ENCODE measurements at regions not wholly inside any gene's neighbourhood (a gene's known extent, or its start where the extent isn't known, plus 50 kb on each side); places are given as distances from the start of the nearest gene placed in this dataset.

DNA sequence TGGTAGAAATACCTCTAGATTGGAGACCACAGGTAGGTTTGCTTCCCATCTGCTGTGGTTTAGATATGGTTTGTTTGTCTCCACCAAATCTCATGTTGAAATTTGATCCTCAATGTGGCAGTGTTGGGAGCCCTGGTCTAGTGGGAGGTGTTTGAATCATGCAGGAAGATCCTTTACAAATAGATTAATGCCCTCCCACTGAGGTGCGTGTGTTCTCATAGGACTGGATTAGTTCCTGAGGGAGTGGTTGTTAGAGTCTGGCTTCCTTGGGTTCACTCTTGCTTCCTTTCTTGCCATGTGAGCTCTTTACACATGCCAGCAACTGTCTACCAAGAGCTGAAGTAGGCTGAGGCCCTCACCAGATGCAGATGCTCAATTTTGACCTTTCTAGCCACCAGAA is 391.1 kb upstream of the GRIA1 start:
- Histone ChIP-seq H3K36me3 (ENCODE audit: control insufficient read depth, insufficient read depth, low read length) (no peaks in the 10 kb centered on the region), H3K4me1 (ENCODE audit: control insufficient read depth, insufficient read depth, low read length, poor library complexity, severe bottlenecking) (no peaks in the 10 kb centered on the region), H3K27ac (ENCODE audit: low read depth, low read length, severe bottlenecking) (no peak overlapping the region), H3K9me3 (ENCODE audit: control insufficient read depth, low read length) (no peaks in the 10 kb centered on the region), H3K4me3 (ENCODE audit: extremely low read depth, insufficient read depth, low read length, poor library complexity, severe bottlenecking) (no peak overlapping the region)
- WGBS, 2 experiments (ENCODE audit: insufficient coverage in 2 of 2) = no CpG with 5 or more reads among the region's 1 CpG

DNA sequence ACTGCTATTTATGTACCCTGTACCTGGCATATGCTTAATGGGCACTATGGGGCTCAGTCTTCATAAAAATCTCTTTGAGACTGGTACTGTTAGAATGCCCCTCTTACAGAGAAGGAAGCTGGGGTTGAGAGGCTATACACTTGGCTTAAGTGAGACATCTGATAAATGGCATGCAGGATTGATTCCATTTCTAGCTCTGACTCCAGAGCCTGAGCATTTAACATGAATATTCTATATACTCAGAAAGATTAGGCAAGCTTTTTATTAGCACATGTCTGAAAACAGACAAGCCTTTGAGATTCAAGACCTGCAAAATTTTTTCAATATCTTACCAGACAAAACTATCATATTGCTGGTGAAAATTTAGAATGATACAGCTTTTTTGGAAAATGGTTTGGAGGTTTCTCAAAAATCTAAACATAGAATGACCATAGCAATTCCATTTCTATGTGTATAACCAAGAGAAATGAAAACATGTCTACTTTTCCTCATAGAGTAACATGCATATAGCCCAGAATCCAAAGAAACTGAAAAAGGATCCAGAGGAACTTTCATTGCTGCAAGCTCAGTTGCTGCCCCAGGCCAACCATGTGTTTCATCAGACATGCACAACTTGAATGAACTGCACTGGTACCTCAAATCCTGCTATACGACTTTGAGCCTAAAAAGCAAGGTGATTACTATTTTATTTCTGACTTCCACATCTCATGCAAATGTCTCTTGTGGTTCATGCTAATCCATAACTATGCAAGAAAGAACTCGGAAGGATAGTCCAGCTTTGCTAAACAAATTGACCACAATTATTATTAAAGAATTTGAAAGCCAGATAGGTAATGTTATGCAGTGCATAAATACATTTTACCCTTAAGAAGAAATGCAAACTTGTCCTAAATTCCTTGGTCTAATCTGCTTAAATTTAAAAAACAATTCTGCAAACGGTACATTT is 389.0 kb upstream of the GRIA1 start:
- H3K36me3 ChIP-seq (ENCODE audit: control insufficient read depth, insufficient read depth, low read length) = no peaks in the 10 kb centered on the region
- WGBS, 2 experiments (ENCODE audit: insufficient coverage in 2 of 2) = 57 to 83% methylated on average over 1 of the region's 3 CpGs
- no peak overlapping the region for H3K27ac ChIP-seq (ENCODE audit: low read depth, low read length, severe bottlenecking)
- no peaks in the 10 kb centered on the region for H3K4me1 ChIP-seq (ENCODE audit: control insufficient read depth, insufficient read depth, low read length, poor library complexity, severe bottlenecking)
- no peak overlapping the region for H3K4me3 ChIP-seq (ENCODE audit: extremely low read depth, insufficient read depth, low read length, poor library complexity, severe bottlenecking)
- no peaks in the 10 kb centered on the region for H3K9me3 ChIP-seq (ENCODE audit: control insufficient read depth, low read length)

DNA sequence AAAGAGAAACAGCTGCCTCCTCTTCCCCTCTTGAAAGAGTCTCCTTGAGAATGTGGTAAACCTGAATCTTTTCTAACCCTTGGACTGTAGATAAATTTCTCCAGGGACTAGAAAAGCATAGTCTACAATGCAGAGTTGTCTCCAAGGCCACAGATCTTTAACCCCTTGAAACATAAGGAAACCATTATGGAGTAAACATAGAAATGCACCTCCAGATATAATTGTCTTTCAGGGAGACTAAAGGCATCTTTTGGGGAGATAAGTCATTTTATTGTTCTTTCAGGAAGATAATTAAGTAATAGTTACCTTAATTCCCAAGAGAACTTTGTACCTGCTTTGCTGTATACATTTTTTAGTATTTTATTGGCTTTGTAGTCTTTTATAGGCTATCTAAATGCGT is 373.6 kb upstream of the GRIA1 start:
- no peak overlapping the region for H3K4me3 ChIP-seq (ENCODE audit: extremely low read depth, insufficient read depth, low read length, poor library complexity, severe bottlenecking)
- H3K9me3 ChIP-seq (ENCODE audit: control insufficient read depth, low read length) = no peaks in the 10 kb centered on the region
- WGBS, 2 experiments (ENCODE audit: insufficient coverage in 2 of 2) = no CpG with 5 or more reads among the region's 1 CpG
- H3K27ac ChIP-seq (ENCODE audit: low read depth, low read length, severe bottlenecking) = no peak overlapping the region
- H3K4me1 ChIP-seq (ENCODE audit: control insufficient read depth, insufficient read depth, low read length, poor library complexity, severe bottlenecking) = no peaks in the 10 kb centered on the region
- no peaks in the 10 kb centered on the region for H3K36me3 ChIP-seq (ENCODE audit: control insufficient read depth, insufficient read depth, low read length)

DNA sequence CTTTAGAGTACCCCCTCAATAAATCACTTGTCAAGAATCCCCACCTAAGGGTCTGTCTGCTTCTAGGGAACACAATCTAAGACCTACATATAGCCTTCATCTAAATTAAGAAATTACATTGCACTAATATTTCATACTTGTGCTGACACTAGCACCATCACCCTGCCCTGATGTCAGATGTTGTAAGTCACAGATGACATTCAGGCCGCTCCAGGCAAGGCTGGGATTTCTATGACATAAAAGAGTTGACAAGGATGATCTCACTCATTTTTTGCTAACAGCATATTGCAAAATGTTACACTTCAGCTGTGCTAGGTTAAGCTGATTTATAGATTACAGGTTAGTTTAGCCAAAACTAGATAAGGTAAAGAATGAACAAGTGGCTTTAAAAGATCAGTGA is 372.5 kb upstream of the GRIA1 start:
- WGBS, 2 experiments (ENCODE audit: insufficient coverage in 2 of 2) = 80% methylated on average over 1 of the region's 1 CpG; no CpG with 5 or more reads in 1 of the 2 experiments
- Histone ChIP-seq H3K36me3 (ENCODE audit: control insufficient read depth, insufficient read depth, low read length) (no peaks in the 10 kb centered on the region), H3K4me1 (ENCODE audit: control insufficient read depth, insufficient read depth, low read length, poor library complexity, severe bottlenecking) (no peaks in the 10 kb centered on the region), H3K27ac (ENCODE audit: low read depth, low read length, severe bottlenecking) (no peak overlapping the region), H3K4me3 (ENCODE audit: extremely low read depth, insufficient read depth, low read length, poor library complexity, severe bottlenecking) (no peak overlapping the region), H3K9me3 (ENCODE audit: control insufficient read depth, low read length) (no peaks in the 10 kb centered on the region)

DNA sequence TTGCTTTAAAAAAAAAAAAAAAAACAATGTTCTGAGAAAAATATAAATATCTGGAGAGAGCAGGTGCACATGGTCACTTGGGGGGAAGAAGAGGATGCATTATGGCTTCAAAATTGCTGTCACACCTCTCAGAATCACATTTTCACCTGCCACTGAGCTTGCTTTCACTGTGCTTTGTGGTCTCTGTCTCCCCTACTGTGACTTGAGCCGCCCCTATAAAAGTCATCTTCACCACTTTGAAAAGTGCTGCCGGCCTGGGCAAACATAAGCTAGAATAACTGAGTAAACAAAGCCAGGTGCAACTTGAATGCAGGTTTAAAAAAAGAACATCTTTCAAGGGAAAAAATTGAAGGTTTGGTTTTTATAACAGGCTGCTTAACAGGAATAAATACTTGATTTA is 368.1 kb upstream of the GRIA1 start:
- 0% methylated on average over 2 of the region's 2 CpGs; no CpG with 5 or more reads in 1 of the 2 experiments for WGBS, 2 experiments (ENCODE audit: insufficient coverage in 2 of 2)

DNA sequence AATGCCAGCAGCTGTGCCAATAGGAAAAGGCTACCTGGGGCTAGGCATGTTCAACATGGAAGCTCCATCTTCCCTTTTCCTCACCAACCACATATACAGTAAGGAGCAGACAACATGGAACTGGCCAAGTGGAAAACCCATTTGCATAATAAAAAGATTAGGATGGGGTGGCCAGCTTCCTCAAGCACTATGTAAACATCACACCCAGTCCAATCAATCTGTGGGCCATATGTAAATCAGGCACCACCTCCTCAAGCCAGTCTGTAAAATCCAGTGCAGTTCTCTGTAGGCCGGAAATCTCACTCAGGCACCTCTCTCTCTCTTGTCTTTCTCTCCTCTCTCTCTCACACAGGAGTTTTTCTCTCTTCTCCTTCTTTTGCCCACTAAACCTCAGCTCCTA is 360.2 kb upstream of the GRIA1 start:
- H3K36me3 ChIP-seq (ENCODE audit: control insufficient read depth, insufficient read depth, low read length) = no peaks in the 10 kb centered on the region
- no peaks in the 10 kb centered on the region for H3K9me3 ChIP-seq (ENCODE audit: control insufficient read depth, low read length)
- H3K27ac ChIP-seq (ENCODE audit: low read depth, low read length, severe bottlenecking) = no peak overlapping the region
- H3K4me3 ChIP-seq (ENCODE audit: extremely low read depth, insufficient read depth, low read length, poor library complexity, severe bottlenecking) = no peak overlapping the region
- H3K4me1 ChIP-seq (ENCODE audit: control insufficient read depth, insufficient read depth, low read length, poor library complexity, severe bottlenecking) = peaks cover 16% of the 10 kb centered on the region
- 86 to 100% methylated on average over 1 of the region's 1 CpG for WGBS, 2 experiments (ENCODE audit: insufficient coverage in 2 of 2)

More for the DNA sequence above, 368.1 kb upstream of the GRIA1 start:
- no peaks in the 10 kb centered on the region for H3K36me3 ChIP-seq (ENCODE audit: control insufficient read depth, insufficient read depth, low read length)
- H3K9me3 ChIP-seq (ENCODE audit: control insufficient read depth, low read length) = no peaks in the 10 kb centered on the region
- H3K4me3 ChIP-seq (ENCODE audit: extremely low read depth, insufficient read depth, low read length, poor library complexity, severe bottlenecking) = no peak overlapping the region
- no peaks in the 10 kb centered on the region for H3K4me1 ChIP-seq (ENCODE audit: control insufficient read depth, insufficient read depth, low read length, poor library complexity, severe bottlenecking)
- no peak overlapping the region for H3K27ac ChIP-seq (ENCODE audit: low read depth, low read length, severe bottlenecking)

DNA sequence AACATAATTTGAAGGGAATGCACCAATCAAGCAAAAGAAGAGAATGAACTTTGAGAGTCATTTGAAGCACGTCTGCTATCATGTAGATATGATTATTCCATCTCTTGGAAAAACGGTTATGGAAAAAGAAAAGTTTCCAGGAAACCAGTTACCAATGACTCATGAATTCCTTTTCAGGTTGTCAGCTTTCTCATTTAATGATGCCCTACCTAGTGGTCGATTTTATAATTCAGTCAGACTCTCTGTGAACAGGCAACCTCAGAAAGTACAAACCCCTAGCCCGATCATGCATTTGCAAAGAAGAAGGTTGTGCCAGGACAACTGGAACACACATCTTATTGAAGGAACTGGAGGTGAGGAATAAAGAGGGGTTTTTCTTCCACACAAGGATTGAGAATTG is 355.1 kb upstream of the GRIA1 start:
- H3K4me1 ChIP-seq (ENCODE audit: control insufficient read depth, insufficient read depth, low read length, poor library complexity, severe bottlenecking) = peaks cover 20% of the 10 kb centered on the region

DNA sequence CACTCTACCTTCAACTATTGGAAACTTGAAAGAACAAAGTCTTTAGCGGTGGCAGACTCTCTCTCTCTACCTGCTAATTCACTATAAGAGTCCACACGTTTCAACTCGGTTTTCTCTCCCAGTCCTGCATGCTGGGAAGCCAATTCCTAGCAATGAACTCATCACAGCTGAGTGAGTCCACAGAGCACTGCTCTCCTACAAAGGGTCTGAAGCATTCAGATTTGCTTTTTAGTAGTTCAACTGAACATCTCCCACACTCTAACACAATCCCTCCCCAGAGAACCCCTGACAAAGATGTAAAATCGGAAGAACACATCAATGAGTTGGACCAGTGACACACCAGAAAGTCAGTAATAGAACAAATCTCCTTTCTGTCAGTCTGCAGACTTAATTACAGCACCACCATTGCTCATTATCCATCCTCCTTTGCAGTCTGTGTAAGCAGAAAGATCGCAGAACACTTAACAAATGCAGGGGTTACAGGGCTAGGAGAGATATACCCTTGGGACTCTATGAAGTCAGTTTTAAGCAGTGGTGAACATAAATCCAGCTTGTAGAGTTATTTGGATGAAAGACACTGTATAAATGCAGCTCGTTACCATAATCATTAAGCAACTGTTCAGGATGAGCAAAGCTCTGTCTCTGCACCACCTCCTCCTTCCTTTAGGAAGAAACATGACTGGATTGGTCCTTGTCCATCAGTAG is 353.4 kb upstream of the GRIA1 start:
- Histone ChIP-seq H3K4me3 (ENCODE audit: extremely low read depth, insufficient read depth, low read length, poor library complexity, severe bottlenecking) (no peak overlapping the region), H3K27ac (ENCODE audit: low read depth, low read length, severe bottlenecking) (no peak overlapping the region), H3K36me3 (ENCODE audit: control insufficient read depth, insufficient read depth, low read length) (no peaks in the 10 kb centered on the region), H3K9me3 (ENCODE audit: control insufficient read depth, low read length) (no peaks in the 10 kb centered on the region), H3K4me1 (ENCODE audit: control insufficient read depth, insufficient read depth, low read length, poor library complexity, severe bottlenecking) (peaks cover 20% of the 10 kb centered on the region)
- WGBS, 2 experiments (ENCODE audit: insufficient coverage in 2 of 2) = 87 to 89% methylated on average over 4 to 5 of the region's 6 CpGs

More for the DNA sequence above, 355.1 kb upstream of the GRIA1 start:
- Histone ChIP-seq H3K36me3 (ENCODE audit: control insufficient read depth, insufficient read depth, low read length) (no peaks in the 10 kb centered on the region), H3K9me3 (ENCODE audit: control insufficient read depth, low read length) (no peaks in the 10 kb centered on the region), H3K4me3 (ENCODE audit: extremely low read depth, insufficient read depth, low read length, poor library complexity, severe bottlenecking) (no peak overlapping the region), H3K27ac (ENCODE audit: low read depth, low read length, severe bottlenecking) (no peak overlapping the region)
- WGBS, 2 experiments (ENCODE audit: insufficient coverage in 2 of 2) = 89% methylated on average over 4 of the region's 4 CpGs; no CpG with 5 or more reads in 1 of the 2 experiments

DNA sequence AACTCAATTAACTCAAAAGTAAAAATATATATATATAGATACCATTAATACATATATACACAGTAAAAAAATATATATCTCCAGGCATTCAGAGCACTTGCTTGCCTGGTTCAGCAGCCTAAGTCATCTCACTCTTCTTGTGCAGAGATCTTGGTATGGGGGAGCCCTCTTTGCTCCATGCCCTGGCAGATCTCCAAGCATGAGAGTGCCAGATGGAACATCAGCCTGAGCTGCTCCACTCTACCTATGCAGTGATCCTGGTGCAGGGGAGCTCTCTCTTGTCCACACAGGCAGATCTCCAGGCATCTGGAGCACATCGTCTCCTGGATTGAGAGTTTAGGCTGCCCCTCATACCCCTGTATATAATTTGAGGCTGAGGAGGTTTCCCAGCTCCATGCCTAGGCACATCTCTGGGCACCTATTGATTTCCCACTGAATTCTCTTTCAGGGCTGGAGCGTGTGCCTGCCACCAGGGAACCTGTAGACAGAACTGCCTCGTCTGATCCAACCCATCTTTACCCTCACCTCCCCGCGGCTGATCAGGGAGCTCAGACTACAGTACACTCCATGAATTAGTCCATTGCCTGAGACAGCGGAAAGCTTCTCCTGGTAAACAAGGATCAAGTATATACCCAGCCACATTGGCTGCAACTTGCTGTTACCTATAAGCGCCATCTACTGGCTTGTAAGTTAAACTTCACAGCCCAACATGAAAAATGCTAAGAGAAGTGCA is 342.4 kb upstream of the GRIA1 start:
- no peak overlapping the region for H3K4me3 ChIP-seq (ENCODE audit: extremely low read depth, insufficient read depth, low read length, poor library complexity, severe bottlenecking)
- 27 to 30% methylated on average over 5 to 6 of the region's 7 CpGs for WGBS, 2 experiments (ENCODE audit: insufficient coverage in 2 of 2)
- no peaks in the 10 kb centered on the region for H3K9me3 ChIP-seq (ENCODE audit: control insufficient read depth, low read length)
- no peaks in the 10 kb centered on the region for H3K36me3 ChIP-seq (ENCODE audit: control insufficient read depth, insufficient read depth, low read length)
- no peaks in the 10 kb centered on the region for H3K4me1 ChIP-seq (ENCODE audit: control insufficient read depth, insufficient read depth, low read length, poor library complexity, severe bottlenecking)
- no peak overlapping the region for H3K27ac ChIP-seq (ENCODE audit: low read depth, low read length, severe bottlenecking)

DNA sequence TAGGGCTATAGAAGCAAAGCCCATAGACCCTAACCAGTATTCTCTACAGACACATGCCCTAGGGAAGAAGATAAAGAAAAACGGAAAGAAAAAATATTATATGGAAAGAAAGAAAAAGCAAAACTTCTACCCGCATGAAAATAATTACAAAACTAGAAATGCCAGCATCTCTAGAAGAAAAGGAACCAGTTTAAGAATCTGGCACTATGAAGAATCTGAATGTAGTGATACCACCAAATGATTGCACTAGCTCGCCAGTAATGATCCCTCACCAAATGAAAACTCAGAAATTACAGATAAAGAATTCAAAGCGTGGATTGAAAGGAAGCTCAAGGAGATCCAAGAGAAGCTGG is 341.9 kb upstream of the GRIA1 start:
- H3K9me3 ChIP-seq (ENCODE audit: control insufficient read depth, low read length) = no peaks in the 10 kb centered on the region
- no peak overlapping the region for H3K4me3 ChIP-seq (ENCODE audit: extremely low read depth, insufficient read depth, low read length, poor library complexity, severe bottlenecking)
- H3K27ac ChIP-seq (ENCODE audit: low read depth, low read length, severe bottlenecking) = no peak overlapping the region
- no peaks in the 10 kb centered on the region for H3K36me3 ChIP-seq (ENCODE audit: control insufficient read depth, insufficient read depth, low read length)
- H3K4me1 ChIP-seq (ENCODE audit: control insufficient read depth, insufficient read depth, low read length, poor library complexity, severe bottlenecking) = no peaks in the 10 kb centered on the region
- 60% methylated on average over 1 of the region's 4 CpGs; no CpG with 5 or more reads in 1 of the 2 experiments for WGBS, 2 experiments (ENCODE audit: insufficient coverage in 2 of 2)
